ENCODE measurements at regions not wholly inside any gene's neighbourhood (a gene's known extent, or its start where the extent isn't known, plus 50 kb on each side); places are given as distances from the start of the nearest gene placed in this dataset.

DNA sequence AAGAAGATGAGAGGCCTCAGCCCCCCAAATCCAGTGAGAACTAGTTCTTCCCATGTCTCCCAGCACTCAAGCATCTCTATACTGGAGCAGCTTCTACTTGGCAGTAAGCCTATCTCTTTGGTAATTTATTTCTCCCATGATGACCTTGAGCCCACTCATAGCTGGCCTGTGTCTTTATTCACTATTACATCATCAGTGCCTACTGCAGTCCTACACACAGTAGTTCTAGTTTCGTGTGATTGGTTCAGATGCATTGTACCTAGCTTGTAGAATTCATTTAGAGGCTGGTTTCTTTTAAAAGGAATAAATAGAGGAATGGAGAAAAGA lies 255.6 kb upstream of the ZFP64 start:
- TF ChIP-seq POLR2A (IDR thresholded peaks at IDR 0.05; ENCODE audit: control extremely low read depth in 1 of 2, low read depth in 2 of 2, low read length in 2 of 2) (no peak), EP300 (IDR thresholded peaks at IDR 0.05; ENCODE audit: borderline replicate concordance in 1 of 2, low read depth in 2 of 2, low read length in 2 of 2) (no peak), TAF1 (IDR thresholded peaks at IDR 0.05; ENCODE audit: low read depth, low read length) (no peak), BRCA1 (IDR thresholded peaks at IDR 0.05; ENCODE audit: low read depth, low read length) (no peak), POLR2AphosphoS5 (IDR thresholded peaks at IDR 0.05; ENCODE audit: low read depth, low read length) (no peak), ZNF274 (IDR thresholded peaks at IDR 0.05; ENCODE audit: borderline replicate concordance, extremely low read depth, low read length) (no peak), ASH2L (IDR thresholded peaks at IDR 0.05; ENCODE audit: low read length) (no peak)
- TF ChIP-seq, protein P1, sequence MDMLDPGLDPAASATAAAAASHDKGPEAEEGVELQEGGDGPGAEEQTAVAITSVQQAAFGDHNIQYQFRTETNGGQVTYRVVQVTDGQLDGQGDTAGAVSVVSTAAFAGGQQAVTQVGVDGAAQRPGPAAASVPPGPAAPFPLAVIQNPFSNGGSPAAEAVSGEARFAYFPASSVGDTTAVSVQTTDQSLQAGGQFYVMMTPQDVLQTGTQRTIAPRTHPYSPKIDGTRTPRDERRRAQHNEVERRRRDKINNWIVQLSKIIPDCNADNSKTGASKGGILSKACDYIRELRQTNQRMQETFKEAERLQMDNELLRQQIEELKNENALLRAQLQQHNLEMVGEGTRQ (IDR thresholded peaks at IDR 0.05; ENCODE audit: low read length), result no peak

All from H1 (cell line).